SHP77 treated with DMSO at 0.1 percent for 48 hours (cell line): ENCODE measurements at regions not wholly inside any gene's neighbourhood (a gene's known extent, or its start where the extent isn't known, plus 50 kb on each side); places are given as distances from the start of the nearest gene placed in this dataset.
"Not testable (repeated sequence)": the region's sequence is repeated elsewhere in the genome, so short reads cannot be mapped to it uniquely, and the experiment has no call there.

Experiments
- DNase-seq: peaks from one replicate; lab custom pipeline; 2025; lab: John Stamatoyannopoulos, UW

GRCh38 chr1:164163289-164163849, 395.6 kb upstream of the PBX1 start:
- DNase-seq = no peak

GRCh38 chr1:164165466-164165865, 393.5 kb upstream of the PBX1 start:
- DNase-seq = no peak

GRCh38 chr1:164166454-164166853, 392.5 kb upstream of the PBX1 start:
- not testable (repeated sequence) for DNase-seq

GRCh38 chr1:164177118-164177517, 381.9 kb upstream of the PBX1 start:
- no peak for DNase-seq

- DNase-seq = no peak
Measured at GRCh38 chr1:164180824-164181223, 378.2 kb upstream of the PBX1 start.

- DNase-seq = no peak
Measured at GRCh38 chr1:164183854-164184635, 374.9 kb upstream of the PBX1 start.

GRCh38 chr1:164186881-164187280, 372.1 kb upstream of the PBX1 start:
- DNase-seq = no peak

GRCh38 chr1:164188497-164188896, 370.5 kb upstream of the PBX1 start:
- no peak for DNase-seq

- no peak for DNase-seq
Measured at GRCh38 chr1:164191191-164191590, 367.8 kb upstream of the PBX1 start.

- no peak for DNase-seq
Measured at GRCh38 chr1:164210211-164210739, 348.7 kb upstream of the PBX1 start.

GRCh38 chr1:164223378-164223777, 335.6 kb upstream of the PBX1 start:
- DNase-seq = no peak

GRCh38 chr1:164225011-164225410, 334.0 kb upstream of the PBX1 start:
- no peak for DNase-seq

GRCh38 chr1:164226977-164227376, 332.0 kb upstream of the PBX1 start:
- no peak for DNase-seq

- no peak for DNase-seq
Measured at GRCh38 chr1:164228928-164229327, 330.1 kb upstream of the PBX1 start.

- no peak for DNase-seq
Measured at GRCh38 chr1:164233149-164233548, 325.8 kb upstream of the PBX1 start.

GRCh38 chr1:164240081-164240480, 318.9 kb upstream of the PBX1 start:
- no peak for DNase-seq

GRCh38 chr1:164250365-164250764, 308.6 kb upstream of the PBX1 start:
- no peak for DNase-seq

GRCh38 chr1:164256456-164256855, 302.5 kb upstream of the PBX1 start:
- no peak for DNase-seq

- no peak for DNase-seq
Measured at GRCh38 chr1:164261691-164262240, 297.2 kb upstream of the PBX1 start.

- DNase-seq = no peak
Measured at GRCh38 chr1:164263540-164263939, 295.4 kb upstream of the PBX1 start.

GRCh38 chr1:164265232-164265631, 293.8 kb upstream of the PBX1 start:
- DNase-seq = no peak

GRCh38 chr1:164272156-164272555, 286.8 kb upstream of the PBX1 start:
- DNase-seq = no peak

GRCh38 chr1:164296172-164296571, 262.8 kb upstream of the PBX1 start:
- DNase-seq = no peak
